22Rv1 (cell line): ENCODE measurements at regions not wholly inside any gene's neighbourhood (a gene's known extent, or its start where the extent isn't known, plus 50 kb on each side); places are given as distances from the start of the nearest gene placed in this dataset.

Experiments used
- CTCF ChIP-seq: fragments of 450-650 bp; IDR thresholded peaks from 2 replicates; pipeline ENCODE4 v1.5.1; 2017; ENCODE audit warnings: mild to moderate bottlenecking
- ZFX ChIP-seq: fragments of 450-650 bp; IDR thresholded peaks from 2 replicates; pipeline ENCODE4 v1.6.1; 2017; ENCODE audit warnings: antibody characterized with exemption, borderline replicate concordance

GRCh38 chr9:135360617-135361016, 119.0 kb upstream of the PPP1R26 start:
- TF ChIP-seq CTCF: no peak
- TF ChIP-seq ZFX: no peak
